Activated naive CD4-positive, alpha-beta T cell treated with anti-CD3 and anti-CD28 coated beads, Interleukin-2, amount 50 U/mL, for 24 hours (primary cell): ENCODE measurements at regions not wholly inside any gene's neighbourhood (a gene's known extent, or its start where the extent isn't known, plus 50 kb on each side); places are given as distances from the start of the nearest gene placed in this dataset.
"Not testable (repeated sequence)": the region's sequence is repeated elsewhere in the genome, so short reads cannot be mapped to it uniquely, and the experiment has no call there.

Source experiments
- H3K27ac Mint-ChIP-seq: one replicate; pipeline ENCODE4 v1.8.0; 2021; ENCODE audit warnings: mild to moderate bottlenecking, mixed read lengths
- H3K27me3 Mint-ChIP-seq: one replicate; pipeline ENCODE4 v1.8.0; 2021; ENCODE audit warnings: mixed read lengths
- H3K36me3 Mint-ChIP-seq: one replicate; pipeline ENCODE4 v1.8.0; 2021; ENCODE audit warnings: mixed read lengths
- H3K4me1 Mint-ChIP-seq: one replicate; pipeline ENCODE4 v1.8.0; 2021; ENCODE audit warnings: mixed read lengths
- H3K4me3 Mint-ChIP-seq: one replicate; pipeline ENCODE4 v1.8.0; 2021; ENCODE audit warnings: mild to moderate bottlenecking, mixed read lengths
- H3K9me3 Mint-ChIP-seq: one replicate; pipeline ENCODE4 v1.8.0; 2021; ENCODE audit warnings: mixed read lengths

DNA sequence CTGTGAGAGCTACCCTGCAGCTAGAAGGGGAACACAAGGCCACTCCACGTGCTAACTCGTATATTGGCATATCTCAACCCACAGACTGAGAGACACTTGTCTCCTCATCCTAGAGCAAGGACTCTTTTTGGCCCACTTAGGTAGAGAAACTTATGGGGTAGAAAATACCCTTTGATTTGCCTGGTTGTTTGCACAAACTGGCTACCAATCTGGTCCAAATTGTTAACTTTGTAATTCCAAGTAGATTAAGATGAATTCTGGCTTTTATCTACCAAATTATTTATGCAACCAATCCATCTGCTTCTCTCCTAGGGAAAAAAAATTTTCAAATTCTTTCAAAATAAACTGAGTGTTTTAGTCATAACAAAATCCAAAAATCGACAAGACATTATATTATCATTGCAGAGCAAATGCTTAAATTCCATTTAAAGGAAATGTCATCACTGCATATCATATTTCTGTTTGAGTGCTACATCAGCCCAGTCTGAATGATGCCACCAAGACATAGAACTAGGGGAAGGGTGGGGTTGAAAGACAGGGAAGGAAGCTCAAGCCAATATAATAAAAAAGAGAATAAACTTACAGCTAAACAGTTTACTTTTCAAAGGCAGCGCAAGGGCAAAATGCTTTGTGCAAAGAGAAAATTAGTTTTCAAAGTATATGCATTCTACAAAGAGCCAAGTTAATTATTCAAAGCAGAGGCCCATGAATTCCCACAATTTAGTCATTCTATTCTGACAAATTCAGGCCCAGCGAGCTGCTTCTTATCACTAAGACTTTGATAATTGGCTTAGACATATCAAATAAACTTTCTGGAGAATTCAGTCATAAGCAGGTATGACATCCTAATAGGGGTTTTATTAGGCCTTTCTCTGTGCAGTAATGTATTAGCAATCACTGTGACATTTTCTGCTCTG, 198.0 kb downstream of the CAAP1 start:
- Mint-ChIP-seq H3K4me1 (no peaks in the 10 kb centered on the region), H3K27ac (no peak overlapping the region), H3K36me3 (no peaks in the 10 kb centered on the region), H3K9me3 (peaks cover 26% of the 10 kb centered on the region), H3K27me3 (peaks cover 4% of the 10 kb centered on the region), H3K4me3 (no peak overlapping the region)

DNA sequence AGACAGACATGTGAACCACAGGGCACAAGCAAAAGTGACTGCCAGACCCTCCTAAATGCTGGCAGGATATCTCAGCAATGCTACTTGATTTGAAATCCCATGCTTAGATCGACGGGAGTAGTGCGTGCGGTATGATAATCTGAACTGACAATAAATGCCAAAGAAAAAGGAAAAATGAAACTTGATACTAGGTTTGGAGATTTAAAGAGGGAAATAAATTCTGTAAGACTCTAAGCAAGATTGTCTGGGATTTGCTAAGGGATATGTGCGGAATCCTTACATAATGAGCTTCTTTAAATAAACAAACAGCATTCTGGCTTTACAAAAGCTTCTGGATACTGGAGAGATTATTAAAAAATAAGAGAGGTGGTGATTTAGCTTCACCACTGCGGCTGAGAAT, 203.6 kb downstream of the CAAP1 start:
- H3K27ac Mint-ChIP-seq, result no peak overlapping the region
- no peaks in the 10 kb centered on the region for H3K9me3 Mint-ChIP-seq
- peaks cover 4% of the 10 kb centered on the region for H3K27me3 Mint-ChIP-seq
- H3K4me3 Mint-ChIP-seq, result no peak overlapping the region
- H3K36me3 Mint-ChIP-seq, result no peaks in the 10 kb centered on the region
- H3K4me1 Mint-ChIP-seq, result no peaks in the 10 kb centered on the region

DNA sequence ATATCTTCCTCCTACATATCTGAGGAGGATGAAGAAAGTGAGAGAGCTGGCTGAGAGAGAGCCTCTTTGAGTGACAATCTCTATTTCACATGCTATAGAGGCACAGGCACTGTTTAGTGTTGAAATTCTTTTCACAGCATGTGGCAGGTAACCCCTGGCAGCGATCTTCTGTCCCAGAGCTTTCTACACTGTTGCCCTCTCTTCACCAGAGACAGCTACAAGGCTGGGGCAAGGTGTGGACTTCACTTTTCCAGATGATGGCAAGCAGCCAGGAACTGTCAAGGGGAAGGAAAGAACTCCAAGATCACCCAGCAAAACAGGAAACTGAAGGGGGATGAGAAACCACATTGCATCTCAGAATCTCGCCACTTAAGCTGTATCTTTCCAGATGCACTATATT, 205.2 kb downstream of the CAAP1 start:
- Mint-ChIP-seq H3K9me3 (no peaks in the 10 kb centered on the region), H3K4me1 (no peaks in the 10 kb centered on the region), H3K4me3 (no peak overlapping the region), H3K27ac (no peak overlapping the region), H3K27me3 (peaks cover 4% of the 10 kb centered on the region), H3K36me3 (no peaks in the 10 kb centered on the region)

DNA sequence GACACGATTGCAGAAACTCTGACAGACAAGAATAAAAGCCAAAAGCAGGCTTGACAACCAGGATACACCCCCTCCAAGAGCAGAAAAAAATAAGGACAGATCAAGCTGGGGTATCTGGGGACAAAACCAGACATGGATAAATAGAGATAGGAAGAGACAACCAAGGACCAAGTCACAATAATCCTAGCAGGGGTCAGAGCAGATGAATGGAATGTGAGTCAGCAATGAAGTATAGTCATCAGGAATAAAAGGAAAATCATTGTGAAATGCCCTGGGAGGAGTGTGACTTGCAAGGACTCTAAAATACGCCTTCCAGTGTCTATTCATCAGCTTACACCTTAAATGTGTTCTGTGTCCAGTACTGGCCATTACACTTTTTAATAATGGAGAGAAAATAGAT, 206.8 kb downstream of the CAAP1 start:
- Mint-ChIP-seq H3K4me3 (no peak overlapping the region), H3K4me1 (no peaks in the 10 kb centered on the region), H3K27ac (no peak overlapping the region), H3K27me3 (peaks cover 5% of the 10 kb centered on the region), H3K36me3 (no peaks in the 10 kb centered on the region), H3K9me3 (peaks cover 2% of the 10 kb centered on the region)

DNA sequence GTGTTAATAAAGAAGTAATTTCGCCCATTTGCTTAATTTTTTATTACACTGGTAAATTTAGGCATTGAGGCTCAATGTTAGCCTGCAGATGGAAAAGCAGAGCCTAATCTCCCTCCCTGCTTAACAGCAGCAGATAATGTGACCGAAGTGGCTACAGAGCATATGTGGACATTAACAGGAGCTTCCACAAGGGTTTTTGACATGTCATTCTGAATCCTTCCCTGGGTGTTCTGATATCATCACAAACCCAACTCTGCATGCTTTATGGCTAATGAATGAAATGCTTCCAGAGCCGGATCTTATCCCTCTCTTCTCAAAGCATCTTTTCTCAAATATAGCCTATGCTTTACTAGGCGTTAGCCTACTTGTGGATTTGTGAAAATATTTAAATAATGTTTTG, 208.6 kb downstream of the CAAP1 start:
- Mint-ChIP-seq H3K9me3 (peaks cover 4% of the 10 kb centered on the region), H3K27me3 (peaks cover 5% of the 10 kb centered on the region), H3K36me3 (no peaks in the 10 kb centered on the region), H3K27ac (no peak overlapping the region), H3K4me1 (no peaks in the 10 kb centered on the region), H3K4me3 (no peak overlapping the region)

DNA sequence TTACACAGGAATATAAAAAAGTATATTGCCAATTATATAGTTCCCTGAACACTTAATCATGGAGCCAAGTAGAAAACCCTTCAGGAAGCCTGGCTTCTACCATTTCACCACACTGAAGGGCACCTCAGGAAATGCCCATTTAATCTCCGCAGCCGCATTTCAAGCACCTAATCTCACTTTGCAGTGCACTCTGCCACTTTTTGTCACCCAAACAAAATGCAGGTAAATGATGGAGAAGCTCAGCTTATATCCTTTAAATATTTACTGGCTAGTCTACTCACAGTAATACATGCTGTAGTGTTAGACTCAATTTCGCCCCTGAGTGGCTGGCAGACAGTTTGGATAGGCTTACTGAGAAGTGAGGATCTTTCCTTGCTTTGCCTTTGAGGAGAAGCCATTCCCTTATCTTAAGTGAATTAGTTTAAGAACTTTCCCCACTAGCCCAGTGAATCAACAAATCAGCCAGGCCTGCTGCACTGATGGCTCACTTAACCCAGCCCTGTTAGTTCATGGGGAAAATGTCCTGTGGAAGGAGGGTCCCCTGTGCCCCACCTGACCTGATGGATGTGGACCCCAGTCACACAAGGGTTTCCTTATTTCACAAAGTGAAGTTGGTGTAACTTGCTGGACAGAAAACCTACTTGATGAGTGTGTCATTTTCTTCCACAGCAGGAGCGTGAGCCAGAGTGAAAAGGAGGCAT, 209.7 kb downstream of the CAAP1 start:
- Mint-ChIP-seq H3K9me3 (peaks cover 4% of the 10 kb centered on the region), H3K4me3 (no peak overlapping the region), H3K27me3 (peaks cover 2% of the 10 kb centered on the region), H3K36me3 (no peaks in the 10 kb centered on the region), H3K4me1 (no peaks in the 10 kb centered on the region), H3K27ac (no peak overlapping the region)

DNA sequence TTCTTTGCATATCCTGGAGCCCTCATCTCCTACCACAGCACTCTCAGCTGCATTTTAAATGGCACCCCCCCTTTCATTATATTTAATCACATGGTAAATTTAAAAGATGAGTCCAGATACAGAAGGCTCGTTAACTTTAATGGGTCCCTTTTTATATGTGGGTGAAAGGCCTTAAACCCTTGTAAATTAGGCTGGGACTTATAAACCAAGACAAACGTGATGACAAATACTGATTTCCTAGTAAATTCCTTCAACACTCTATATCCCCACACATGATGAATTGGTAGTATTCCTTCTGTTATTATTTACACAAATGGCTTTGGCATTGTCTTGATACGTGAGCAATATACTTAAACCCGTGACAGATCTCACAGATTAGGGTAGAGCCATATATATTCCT, 210.6 kb downstream of the CAAP1 start:
- peaks cover 3% of the 10 kb centered on the region for H3K27me3 Mint-ChIP-seq
- no peaks in the 10 kb centered on the region for H3K4me1 Mint-ChIP-seq
- no peak overlapping the region for H3K4me3 Mint-ChIP-seq
- no peaks in the 10 kb centered on the region for H3K36me3 Mint-ChIP-seq
- peaks cover 4% of the 10 kb centered on the region for H3K9me3 Mint-ChIP-seq
- H3K27ac Mint-ChIP-seq, result no peak overlapping the region

DNA sequence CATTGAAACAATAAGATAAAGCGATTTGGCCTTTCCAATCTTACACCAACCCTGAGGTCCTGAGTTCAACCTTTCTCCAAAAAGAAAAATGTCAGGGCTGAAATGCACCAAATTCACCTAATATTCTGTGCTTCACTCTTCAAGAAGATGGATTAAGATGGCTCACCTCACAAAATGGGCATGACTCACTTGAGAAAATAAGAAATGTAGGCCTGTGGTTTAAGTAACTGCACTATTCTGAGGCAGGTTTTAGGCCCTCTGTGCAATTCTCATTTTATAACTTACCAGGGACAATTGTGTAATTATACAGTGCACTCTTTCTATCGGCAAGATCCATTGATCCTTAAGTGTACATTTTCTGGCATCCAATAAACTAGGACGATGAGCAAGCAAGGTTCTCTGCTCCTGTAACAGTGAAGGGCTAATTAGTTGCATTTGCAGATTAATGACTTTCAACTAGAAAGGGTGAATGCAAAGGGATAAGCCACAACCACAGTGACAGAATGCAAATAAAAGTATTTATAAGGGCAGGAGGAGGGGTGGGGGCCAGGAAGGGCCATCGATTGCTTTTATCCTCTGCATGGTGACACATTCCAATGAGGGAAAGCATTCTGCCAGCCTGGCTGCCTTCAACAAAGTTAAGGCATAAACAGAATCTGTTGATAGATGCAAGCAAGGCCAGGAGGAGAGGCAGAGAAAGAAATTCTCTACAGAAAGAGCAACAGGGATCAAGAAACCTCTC, 214.5 kb downstream of the CAAP1 start:
- Mint-ChIP-seq H3K4me3 (no peak overlapping the region), H3K27ac (no peak overlapping the region), H3K27me3 (peaks cover 3% of the 10 kb centered on the region), H3K9me3 (peaks cover 4% of the 10 kb centered on the region), H3K4me1 (no peaks in the 10 kb centered on the region), H3K36me3 (no peaks in the 10 kb centered on the region)

DNA sequence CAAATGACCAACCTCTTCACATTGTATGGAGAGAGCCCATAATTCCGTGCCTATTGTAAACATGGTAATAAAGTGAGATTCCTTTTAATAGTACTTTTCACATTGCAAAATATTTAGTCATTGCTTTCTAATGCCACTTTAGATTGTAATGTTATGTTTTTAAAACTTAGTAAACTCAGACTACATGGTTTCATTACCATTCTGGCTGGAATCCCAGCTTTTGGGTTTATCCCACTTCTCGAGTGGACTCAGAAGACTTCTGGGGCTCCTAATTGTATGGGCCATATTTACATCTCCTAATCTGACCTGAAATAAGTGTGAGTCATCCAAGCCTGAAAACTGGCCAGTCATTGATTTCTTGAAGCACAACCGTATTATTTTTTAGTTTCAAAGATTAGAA, 217.6 kb downstream of the CAAP1 start:
- Mint-ChIP-seq H3K9me3 (no peaks in the 10 kb centered on the region), H3K4me1 (no peaks in the 10 kb centered on the region), H3K36me3 (no peaks in the 10 kb centered on the region), H3K27me3 (peaks cover 1% of the 10 kb centered on the region), H3K27ac (no peak overlapping the region), H3K4me3 (no peak overlapping the region)

DNA sequence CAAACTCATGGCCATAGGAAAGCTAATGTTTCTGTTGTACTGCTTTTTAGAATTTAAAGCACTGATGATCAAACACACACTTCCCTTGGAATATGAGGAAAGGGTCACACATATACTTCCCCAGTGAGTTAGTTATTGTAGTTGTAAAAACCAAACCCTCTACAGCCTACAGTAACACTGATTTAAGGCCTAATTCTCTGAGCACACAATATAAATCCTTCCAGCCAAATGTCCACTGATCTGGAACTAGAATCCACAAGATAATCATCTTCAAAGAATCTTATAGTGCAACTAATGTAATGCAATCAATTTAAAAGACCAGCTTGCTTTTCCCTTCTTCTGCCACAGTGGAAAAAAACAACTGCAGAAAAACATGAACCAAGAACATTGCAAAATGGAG, 219.3 kb downstream of the CAAP1 start:
- H3K9me3 Mint-ChIP-seq, result no peaks in the 10 kb centered on the region
- peaks cover 1% of the 10 kb centered on the region for H3K27me3 Mint-ChIP-seq
- no peaks in the 10 kb centered on the region for H3K4me1 Mint-ChIP-seq
- no peak overlapping the region for H3K27ac Mint-ChIP-seq
- H3K36me3 Mint-ChIP-seq, result no peaks in the 10 kb centered on the region
- H3K4me3 Mint-ChIP-seq, result no peak overlapping the region

DNA sequence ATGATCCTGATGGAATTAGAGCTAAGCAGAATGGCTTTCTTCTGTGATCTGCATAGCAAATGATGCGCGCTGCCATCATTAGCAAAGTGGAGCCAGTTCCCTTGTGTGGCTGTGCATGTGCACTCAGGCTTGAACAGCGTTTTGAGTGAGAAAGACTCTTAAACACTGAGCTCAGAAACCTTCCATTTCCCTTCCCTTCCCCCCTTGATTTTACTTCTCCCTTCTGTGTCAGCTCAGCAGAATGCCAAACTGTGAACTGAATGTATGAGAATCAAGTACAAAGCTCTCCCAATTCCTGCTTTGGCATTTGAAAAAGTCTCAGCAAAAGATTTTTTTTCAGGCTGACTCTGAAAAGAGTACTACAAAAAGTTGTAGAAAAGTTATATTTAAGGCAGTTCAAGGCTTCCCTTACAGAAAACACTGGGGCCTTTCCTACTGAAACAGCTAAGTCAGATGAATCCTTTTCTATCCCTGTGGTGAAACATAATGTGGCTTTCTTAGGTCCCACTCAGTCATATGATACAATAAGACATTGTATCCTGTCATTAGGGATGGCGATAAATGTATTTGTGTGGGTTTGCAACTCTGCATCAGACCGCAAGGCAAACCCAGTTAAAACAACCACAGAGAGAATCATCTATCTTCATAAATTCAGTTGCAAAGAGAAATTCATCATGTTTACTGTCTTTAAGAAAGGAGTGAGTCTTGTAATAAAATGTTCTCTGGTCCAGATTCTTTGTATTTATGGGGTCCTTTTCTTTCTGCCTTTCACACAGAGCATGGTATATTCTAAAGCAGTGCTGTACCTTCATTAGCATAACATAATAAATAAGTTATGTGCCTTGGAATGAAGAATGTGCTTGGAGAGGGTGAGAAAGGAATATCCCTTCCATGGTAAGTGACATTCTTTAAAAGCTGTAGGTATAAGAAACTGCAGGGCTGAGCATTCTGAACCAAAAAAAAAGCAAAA, 222.6 kb downstream of the CAAP1 start:
- Mint-ChIP-seq H3K4me1 (no peaks in the 10 kb centered on the region), H3K4me3 (no peak overlapping the region), H3K27me3 (peaks cover 3% of the 10 kb centered on the region), H3K9me3 (no peaks in the 10 kb centered on the region), H3K27ac (no peak overlapping the region), H3K36me3 (no peaks in the 10 kb centered on the region)

DNA sequence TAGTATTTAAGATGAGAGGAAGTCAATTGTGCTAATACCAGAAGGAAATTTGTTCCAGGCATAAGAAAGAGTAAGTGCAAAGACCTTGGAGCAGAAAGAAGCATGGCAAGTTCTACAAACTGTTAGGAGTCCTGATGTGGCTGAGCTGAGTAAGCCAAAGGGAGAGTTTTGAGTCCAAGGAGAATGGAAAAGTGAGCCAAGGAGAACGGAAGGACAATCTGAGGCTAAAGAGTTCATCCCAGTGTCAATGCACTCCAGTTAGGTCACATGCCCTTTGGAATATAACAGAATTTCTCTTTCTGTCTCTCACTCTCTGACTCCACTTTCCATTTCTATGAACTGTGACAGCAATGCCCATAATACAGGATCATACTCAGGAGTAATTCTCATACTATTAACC, 224.7 kb downstream of the CAAP1 start:
- Mint-ChIP-seq H3K4me3 (no peak overlapping the region), H3K9me3 (peaks cover under 1% of the 10 kb centered on the region), H3K36me3 (no peaks in the 10 kb centered on the region), H3K4me1 (no peaks in the 10 kb centered on the region), H3K27ac (no peak overlapping the region), H3K27me3 (peaks cover 3% of the 10 kb centered on the region)

DNA sequence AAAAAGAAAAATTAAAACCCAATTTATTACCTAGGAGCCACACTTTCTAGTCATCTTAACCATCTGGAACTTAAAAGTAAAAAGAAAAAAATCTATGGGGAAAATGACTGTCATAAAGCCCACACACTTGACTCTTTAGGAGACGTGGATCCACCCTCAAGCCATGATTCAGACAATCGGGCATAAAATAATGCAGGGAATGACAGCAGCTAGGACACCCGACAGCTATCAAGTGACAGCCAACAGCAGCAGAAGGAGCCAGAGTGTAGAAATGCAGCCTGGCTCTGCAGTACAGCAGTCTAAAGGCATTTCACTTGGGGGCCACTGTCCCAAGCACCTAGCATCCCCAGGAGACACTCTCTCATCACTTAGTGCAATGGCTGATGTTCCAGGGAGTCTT, 226.9 kb downstream of the CAAP1 start:
- H3K4me1 Mint-ChIP-seq, result no peaks in the 10 kb centered on the region
- H3K27ac Mint-ChIP-seq, result no peak overlapping the region
- peaks cover 3% of the 10 kb centered on the region for H3K27me3 Mint-ChIP-seq
- no peak overlapping the region for H3K4me3 Mint-ChIP-seq
- H3K9me3 Mint-ChIP-seq, result peaks cover 5% of the 10 kb centered on the region
- no peaks in the 10 kb centered on the region for H3K36me3 Mint-ChIP-seq

DNA sequence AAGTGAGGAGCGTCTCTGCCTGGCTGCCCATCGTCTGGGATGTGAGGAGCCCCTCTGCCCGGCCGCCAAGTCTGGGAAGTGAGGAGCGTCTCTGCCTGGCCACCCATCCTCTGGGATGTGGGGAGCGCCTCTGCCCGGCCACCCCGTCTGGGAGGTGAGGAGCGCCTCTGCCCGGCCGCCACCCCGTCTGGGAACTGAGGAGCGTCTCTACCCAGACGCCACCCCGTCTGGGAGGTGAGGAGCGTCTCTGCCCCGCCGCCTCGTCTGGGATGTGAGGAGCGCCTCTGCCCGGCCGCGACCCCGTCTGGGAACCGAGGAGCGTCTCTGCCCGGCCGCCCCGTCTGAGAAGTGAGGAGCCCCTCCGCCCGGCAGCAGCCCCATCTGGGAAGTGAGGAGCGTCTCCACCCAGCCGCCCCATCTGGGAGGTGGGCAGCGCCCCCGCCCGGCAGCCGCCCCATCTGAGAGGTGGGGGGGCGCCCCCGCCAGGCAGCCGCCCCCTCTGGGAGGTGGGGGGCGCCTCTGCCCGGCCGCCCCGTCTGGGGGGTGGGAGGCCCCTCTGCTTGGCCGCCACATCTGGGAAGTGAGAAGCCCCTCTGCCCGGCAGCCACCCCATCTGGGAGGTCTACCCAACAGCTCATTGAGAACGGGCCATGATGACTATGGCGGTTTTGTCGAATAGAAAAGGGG, 228.4 kb downstream of the CAAP1 start:
- not testable (repeated sequence) for H3K9me3 Mint-ChIP-seq, H3K27ac Mint-ChIP-seq, H3K36me3 Mint-ChIP-seq, H3K4me3 Mint-ChIP-seq, H3K4me1 Mint-ChIP-seq, H3K27me3 Mint-ChIP-seq
